Loucy (cell line): ENCODE measurements at regions not wholly inside any gene's neighbourhood (a gene's known extent, or its start where the extent isn't known, plus 50 kb on each side); places are given as distances from the start of the nearest gene placed in this dataset.

Source experiments
- EZH2phosphoT487 ChIP-seq: fragments of 200-600 bp; IDR thresholded peaks from 2 replicates; pipeline ENCODE4 v1.6.1; 2018; ENCODE audit warnings: antibody characterized with exemption, mild to moderate bottlenecking, moderate library complexity, borderline replicate concordance
- TF ChIP-seq, protein P1 (sequence below): fragments of 200-600 bp; sonication (generic); conservative IDR thresholded peaks from 2 replicates; pipeline ENCODE4 v1.5.1; 2014; ENCODE audit warnings: mild to moderate bottlenecking, antibody characterized with exemption, low read length

DNA sequence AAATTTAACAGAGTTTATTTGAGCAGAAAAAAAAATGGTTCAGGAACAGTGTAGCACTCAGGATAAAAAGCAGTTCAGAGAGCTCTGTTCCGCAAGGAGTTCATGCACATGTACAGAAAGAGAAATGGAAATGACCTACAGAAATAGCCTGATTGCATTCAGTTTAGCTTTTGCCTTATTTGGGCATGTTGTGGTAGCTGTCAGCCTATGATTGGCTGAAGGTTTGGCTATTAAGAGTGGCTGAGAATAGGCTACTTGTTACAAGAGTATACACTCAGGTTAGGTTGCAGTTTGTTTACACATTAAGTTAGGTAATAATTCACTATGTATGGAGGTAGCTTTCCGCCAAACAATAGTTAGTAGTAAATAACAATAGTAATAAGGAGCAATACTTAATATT lies 511.0 kb upstream of the TMPRSS15 start:
- TF ChIP-seq, protein P1, sequence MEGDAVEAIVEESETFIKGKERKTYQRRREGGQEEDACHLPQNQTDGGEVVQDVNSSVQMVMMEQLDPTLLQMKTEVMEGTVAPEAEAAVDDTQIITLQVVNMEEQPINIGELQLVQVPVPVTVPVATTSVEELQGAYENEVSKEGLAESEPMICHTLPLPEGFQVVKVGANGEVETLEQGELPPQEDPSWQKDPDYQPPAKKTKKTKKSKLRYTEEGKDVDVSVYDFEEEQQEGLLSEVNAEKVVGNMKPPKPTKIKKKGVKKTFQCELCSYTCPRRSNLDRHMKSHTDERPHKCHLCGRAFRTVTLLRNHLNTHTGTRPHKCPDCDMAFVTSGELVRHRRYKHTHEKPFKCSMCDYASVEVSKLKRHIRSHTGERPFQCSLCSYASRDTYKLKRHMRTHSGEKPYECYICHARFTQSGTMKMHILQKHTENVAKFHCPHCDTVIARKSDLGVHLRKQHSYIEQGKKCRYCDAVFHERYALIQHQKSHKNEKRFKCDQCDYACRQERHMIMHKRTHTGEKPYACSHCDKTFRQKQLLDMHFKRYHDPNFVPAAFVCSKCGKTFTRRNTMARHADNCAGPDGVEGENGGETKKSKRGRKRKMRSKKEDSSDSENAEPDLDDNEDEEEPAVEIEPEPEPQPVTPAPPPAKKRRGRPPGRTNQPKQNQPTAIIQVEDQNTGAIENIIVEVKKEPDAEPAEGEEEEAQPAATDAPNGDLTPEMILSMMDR: no peak
- TF ChIP-seq EZH2phosphoT487: no peak
